HL-60 (cell line): ENCODE measurements at regions not wholly inside any gene's neighbourhood (a gene's known extent, or its start where the extent isn't known, plus 50 kb on each side); places are given as distances from the start of the nearest gene placed in this dataset.

Experiments used
- DNase-seq, 2 experiments: peaks; one replicate each; pipeline ENCODE4 v3.0.0-alpha.2; 2010 to 2020; ENCODE audit warnings: low read depth in 1 of 2, low spot score in 1 of 2
- H3K27ac ChIP-seq: fragments of 250-450 bp; sonication (Bioruptor Pico); replicated peaks from 2 replicates; pipeline ENCODE4 v1.5.1; 2020; ENCODE audit warnings: mild to moderate bottlenecking, moderate library complexity
- H3K27me3 ChIP-seq: fragments of 250-450 bp; sonication (Bioruptor Pico); 2 replicates; pipeline ENCODE4 v1.5.1; 2021; ENCODE audit warnings: mild to moderate bottlenecking, moderate library complexity; ENCODE audit not compliant: insufficient read depth, poor library complexity, severe bottlenecking
- H3K4me3 ChIP-seq: replicated peaks from 2 replicates; pipeline ENCODE4 v1.5.1; 2011; ENCODE audit warnings: mild to moderate bottlenecking, control low read depth, low read length; ENCODE audit not compliant: insufficient read depth
- GABPA ChIP-seq: IDR thresholded peaks from 2 replicates; pipeline ENCODE4 v1.6.1; 2012; ENCODE audit warnings: low read depth
- POLR2AphosphoS5 ChIP-seq: IDR thresholded peaks from 2 replicates; pipeline ENCODE4 v1.6.1; 2012; ENCODE audit warnings: low read depth
- SPI1 ChIP-seq: IDR thresholded peaks from 2 replicates; pipeline ENCODE4 v1.6.1; 2012; ENCODE audit warnings: low read depth, mild to moderate bottlenecking, borderline replicate concordance
- TF ChIP-seq, protein P1 (sequence below): IDR thresholded peaks from 2 replicates; pipeline ENCODE4 v1.6.1; 2012; ENCODE audit warnings: low read depth; ENCODE audit not compliant: insufficient replicate concordance
- TF ChIP-seq, protein P2 (sequence below): IDR thresholded peaks from one replicate; pipeline ENCODE4 v1.5.1; 2011; ENCODE audit warnings: low read length, control low read depth, inconsistent platforms; ENCODE audit not compliant: insufficient read depth

DNA sequence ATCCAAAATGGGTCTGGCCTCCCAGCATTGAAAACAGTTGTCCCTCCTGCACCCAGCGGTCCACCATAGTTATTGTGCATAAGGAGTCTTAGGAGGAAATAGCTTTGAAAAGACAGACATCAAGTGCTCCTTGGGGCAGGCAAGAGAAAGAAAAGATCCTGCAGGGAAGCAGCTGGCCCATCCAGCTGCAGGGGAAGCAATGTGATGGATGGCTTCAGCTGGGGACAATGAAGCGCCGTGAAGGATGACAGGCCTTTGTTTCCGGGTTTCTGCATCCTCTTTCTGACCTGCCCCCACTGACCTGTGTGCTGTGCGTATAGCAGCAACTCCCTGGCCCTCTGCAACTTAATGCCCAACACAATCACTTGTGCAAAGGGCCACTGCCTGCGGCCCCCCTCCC lies 142.9 kb upstream of the NCKAP5 start:
- H3K27me3 ChIP-seq, result no peaks in the 10 kb centered on the region
- no peak overlapping the region for H3K27ac ChIP-seq
- TF ChIP-seq, protein P1, sequence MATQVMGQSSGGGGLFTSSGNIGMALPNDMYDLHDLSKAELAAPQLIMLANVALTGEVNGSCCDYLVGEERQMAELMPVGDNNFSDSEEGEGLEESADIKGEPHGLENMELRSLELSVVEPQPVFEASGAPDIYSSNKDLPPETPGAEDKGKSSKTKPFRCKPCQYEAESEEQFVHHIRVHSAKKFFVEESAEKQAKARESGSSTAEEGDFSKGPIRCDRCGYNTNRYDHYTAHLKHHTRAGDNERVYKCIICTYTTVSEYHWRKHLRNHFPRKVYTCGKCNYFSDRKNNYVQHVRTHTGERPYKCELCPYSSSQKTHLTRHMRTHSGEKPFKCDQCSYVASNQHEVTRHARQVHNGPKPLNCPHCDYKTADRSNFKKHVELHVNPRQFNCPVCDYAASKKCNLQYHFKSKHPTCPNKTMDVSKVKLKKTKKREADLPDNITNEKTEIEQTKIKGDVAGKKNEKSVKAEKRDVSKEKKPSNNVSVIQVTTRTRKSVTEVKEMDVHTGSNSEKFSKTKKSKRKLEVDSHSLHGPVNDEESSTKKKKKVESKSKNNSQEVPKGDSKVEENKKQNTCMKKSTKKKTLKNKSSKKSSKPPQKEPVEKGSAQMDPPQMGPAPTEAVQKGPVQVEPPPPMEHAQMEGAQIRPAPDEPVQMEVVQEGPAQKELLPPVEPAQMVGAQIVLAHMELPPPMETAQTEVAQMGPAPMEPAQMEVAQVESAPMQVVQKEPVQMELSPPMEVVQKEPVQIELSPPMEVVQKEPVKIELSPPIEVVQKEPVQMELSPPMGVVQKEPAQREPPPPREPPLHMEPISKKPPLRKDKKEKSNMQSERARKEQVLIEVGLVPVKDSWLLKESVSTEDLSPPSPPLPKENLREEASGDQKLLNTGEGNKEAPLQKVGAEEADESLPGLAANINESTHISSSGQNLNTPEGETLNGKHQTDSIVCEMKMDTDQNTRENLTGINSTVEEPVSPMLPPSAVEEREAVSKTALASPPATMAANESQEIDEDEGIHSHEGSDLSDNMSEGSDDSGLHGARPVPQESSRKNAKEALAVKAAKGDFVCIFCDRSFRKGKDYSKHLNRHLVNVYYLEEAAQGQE, result no peak
- TF ChIP-seq SPI1 (no peak), POLR2AphosphoS5 (no peak), GABPA (no peak)
- TF ChIP-seq, protein P2, sequence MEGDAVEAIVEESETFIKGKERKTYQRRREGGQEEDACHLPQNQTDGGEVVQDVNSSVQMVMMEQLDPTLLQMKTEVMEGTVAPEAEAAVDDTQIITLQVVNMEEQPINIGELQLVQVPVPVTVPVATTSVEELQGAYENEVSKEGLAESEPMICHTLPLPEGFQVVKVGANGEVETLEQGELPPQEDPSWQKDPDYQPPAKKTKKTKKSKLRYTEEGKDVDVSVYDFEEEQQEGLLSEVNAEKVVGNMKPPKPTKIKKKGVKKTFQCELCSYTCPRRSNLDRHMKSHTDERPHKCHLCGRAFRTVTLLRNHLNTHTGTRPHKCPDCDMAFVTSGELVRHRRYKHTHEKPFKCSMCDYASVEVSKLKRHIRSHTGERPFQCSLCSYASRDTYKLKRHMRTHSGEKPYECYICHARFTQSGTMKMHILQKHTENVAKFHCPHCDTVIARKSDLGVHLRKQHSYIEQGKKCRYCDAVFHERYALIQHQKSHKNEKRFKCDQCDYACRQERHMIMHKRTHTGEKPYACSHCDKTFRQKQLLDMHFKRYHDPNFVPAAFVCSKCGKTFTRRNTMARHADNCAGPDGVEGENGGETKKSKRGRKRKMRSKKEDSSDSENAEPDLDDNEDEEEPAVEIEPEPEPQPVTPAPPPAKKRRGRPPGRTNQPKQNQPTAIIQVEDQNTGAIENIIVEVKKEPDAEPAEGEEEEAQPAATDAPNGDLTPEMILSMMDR, result no peak
- no peak for DNase-seq
- no peak overlapping the region for H3K4me3 ChIP-seq

DNA sequence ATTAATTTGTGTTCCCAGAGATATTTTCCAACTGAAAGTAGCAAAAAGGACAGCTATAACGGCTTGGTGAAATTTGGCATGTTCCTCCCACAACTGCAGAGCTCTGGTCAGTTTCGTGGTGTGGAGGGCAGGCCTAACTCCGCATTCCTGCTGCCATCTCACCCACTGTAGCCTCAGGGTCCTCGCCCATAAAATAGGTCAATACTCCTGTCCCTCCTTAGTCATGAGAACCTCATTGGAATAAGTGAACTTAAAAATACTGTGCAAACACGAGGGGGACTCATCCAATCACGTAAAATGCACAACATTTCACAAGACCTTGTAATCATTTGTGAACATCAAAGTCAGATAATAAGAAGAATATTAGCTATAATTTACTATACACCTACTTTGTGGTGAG lies 143.5 kb upstream of the NCKAP5 start:
- H3K4me3 ChIP-seq, result no peak overlapping the region
- H3K27ac ChIP-seq, result no peak overlapping the region
- TF ChIP-seq GABPA, result no peak
- TF ChIP-seq POLR2AphosphoS5, result no peak
- TF ChIP-seq, protein P2, result no peak
- TF ChIP-seq SPI1, result no peak
- TF ChIP-seq, protein P1, result no peak
- H3K27me3 ChIP-seq, result no peaks in the 10 kb centered on the region
- DNase-seq, result no peak

DNA sequence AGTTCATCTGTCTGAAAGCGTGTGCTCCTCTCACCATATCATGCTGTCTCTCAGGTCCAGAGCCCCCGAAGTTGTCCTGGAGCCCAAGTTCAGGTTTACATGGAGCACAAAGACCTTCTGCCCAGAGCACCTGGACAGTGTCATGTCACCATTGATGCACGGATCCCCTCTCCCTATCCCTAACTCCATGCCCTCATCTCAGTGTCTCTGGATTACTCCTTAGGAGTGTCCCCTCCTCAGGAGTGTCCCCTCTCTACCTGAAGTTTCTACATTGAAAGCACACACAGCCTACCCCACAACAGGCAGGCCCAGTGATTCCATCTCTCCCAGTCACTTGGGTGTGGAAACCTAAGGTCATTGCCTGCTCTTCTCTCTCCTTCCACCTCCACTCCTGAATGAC lies 144.1 kb upstream of the NCKAP5 start:
- no peak for DNase-seq
- no peak overlapping the region for H3K27ac ChIP-seq

More for the DNA sequence above, 144.1 kb upstream of the NCKAP5 start:
- TF ChIP-seq, protein P1, result no peak
- TF ChIP-seq GABPA, result no peak
- no peak for TF ChIP-seq SPI1
- TF ChIP-seq POLR2AphosphoS5, result no peak
- TF ChIP-seq, protein P2, result no peak
- Histone ChIP-seq H3K4me3 (no peak overlapping the region), H3K27me3 (no peaks in the 10 kb centered on the region)
